Fibroblast of lung (primary cell): ENCODE measurements at regions not wholly inside any gene's neighbourhood (a gene's known extent, or its start where the extent isn't known, plus 50 kb on each side); places are given as distances from the start of the nearest gene placed in this dataset.
"Not testable (repeated sequence)": the region's sequence is repeated elsewhere in the genome, so short reads cannot be mapped to it uniquely, and the experiment has no call there.

Experiments used
- DNase-seq, 2 donors: peaks; one replicate each; pipeline versions ENCODE4 v3.0.0 to v3.0.0-alpha.2; 2010; ENCODE audit warnings: low read depth in 2 of 2
- H2AFZ ChIP-seq: 2 replicates; pipeline ENCODE4 v1.5.1; 2012; ENCODE audit warnings: low read length, control low read depth, inconsistent platforms
- H3K27ac ChIP-seq: 2 replicates; pipeline ENCODE4 v1.5.1; 2011; ENCODE audit warnings: low read length, control low read depth; ENCODE audit not compliant: insufficient read depth
- H3K27me3 ChIP-seq: 2 replicates; pipeline ENCODE4 v1.5.1; 2011; ENCODE audit warnings: mild to moderate bottlenecking, low read length; ENCODE audit not compliant: control insufficient read depth, insufficient read depth
- H3K36me3 ChIP-seq: 2 replicates; pipeline ENCODE4 v1.5.1; 2011; ENCODE audit warnings: low read length; ENCODE audit not compliant: control insufficient read depth, insufficient read depth
- H3K4me1 ChIP-seq: 2 replicates; pipeline ENCODE4 v1.5.1; 2011; ENCODE audit warnings: low read length; ENCODE audit not compliant: control insufficient read depth, insufficient read depth; ENCODE audit errors: extremely low read depth
- H3K4me2 ChIP-seq: 2 replicates; pipeline ENCODE4 v1.5.1; 2011; ENCODE audit warnings: low read length, control low read depth; ENCODE audit not compliant: insufficient read depth; ENCODE audit errors: extremely low read depth
- H3K4me3 ChIP-seq, 4 experiments: fragments of 200-600 bp in 1 of 4; sonication (generic) in 1 of 4; replicated peaks in 1 of 4; 2 replicates each; pipeline ENCODE4 v1.5.1; 2011 to 2016; ENCODE audit warnings: low read length in 4 of 4, low read depth in 3 of 4, mild to moderate bottlenecking in 3 of 4, control low read depth in 2 of 4, inconsistent platforms in 1 of 4, mixed read lengths in 1 of 4; ENCODE audit not compliant: insufficient read depth in 1 of 4; ENCODE audit errors: control extremely low read depth in 1 of 4
- H3K79me2 ChIP-seq: 2 replicates; pipeline ENCODE4 v1.5.1; 2012; ENCODE audit warnings: mild to moderate bottlenecking, low read length, inconsistent platforms; ENCODE audit not compliant: control insufficient read depth, insufficient read depth
- H3K9ac ChIP-seq: 2 replicates; pipeline ENCODE4 v1.5.1; 2011; ENCODE audit warnings: mild to moderate bottlenecking, low read length, control low read depth; ENCODE audit not compliant: insufficient read depth
- H3K9me3 ChIP-seq: 2 replicates; pipeline ENCODE4 v1.5.1; 2012; ENCODE audit warnings: low read depth, low read length; ENCODE audit not compliant: control insufficient read depth, insufficient read depth
- H4K20me1 ChIP-seq: 2 replicates; pipeline ENCODE4 v1.5.1; 2011; ENCODE audit warnings: low read length; ENCODE audit not compliant: control insufficient read depth, insufficient read depth; ENCODE audit errors: extremely low read depth
- EZH2 ChIP-seq: IDR thresholded peaks from 2 replicates; pipeline ENCODE4 v1.5.1; 2012; ENCODE audit warnings: low read length, control low read depth, mild to moderate bottlenecking; ENCODE audit errors: missing control alignments
- TF ChIP-seq, protein P1 (sequence below), 2 donors: IDR thresholded peaks in 1 of 2; conservative IDR thresholded peaks in 1 of 2; 1 replicate in 1 of 2; 2 replicates in 1 of 2; pipeline ENCODE4 v1.5.1; 2011 to 2012; ENCODE audit warnings: low read length in 2 of 2, control low read depth in 1 of 2, inconsistent platforms in 1 of 2, low read depth in 1 of 2, mild to moderate bottlenecking in 1 of 2

GRCh38 chr10:8338177-8338766 is 283.8 kb downstream of the GATA3 start:
- TF ChIP-seq EZH2: no peak
- TF ChIP-seq, protein P1, sequence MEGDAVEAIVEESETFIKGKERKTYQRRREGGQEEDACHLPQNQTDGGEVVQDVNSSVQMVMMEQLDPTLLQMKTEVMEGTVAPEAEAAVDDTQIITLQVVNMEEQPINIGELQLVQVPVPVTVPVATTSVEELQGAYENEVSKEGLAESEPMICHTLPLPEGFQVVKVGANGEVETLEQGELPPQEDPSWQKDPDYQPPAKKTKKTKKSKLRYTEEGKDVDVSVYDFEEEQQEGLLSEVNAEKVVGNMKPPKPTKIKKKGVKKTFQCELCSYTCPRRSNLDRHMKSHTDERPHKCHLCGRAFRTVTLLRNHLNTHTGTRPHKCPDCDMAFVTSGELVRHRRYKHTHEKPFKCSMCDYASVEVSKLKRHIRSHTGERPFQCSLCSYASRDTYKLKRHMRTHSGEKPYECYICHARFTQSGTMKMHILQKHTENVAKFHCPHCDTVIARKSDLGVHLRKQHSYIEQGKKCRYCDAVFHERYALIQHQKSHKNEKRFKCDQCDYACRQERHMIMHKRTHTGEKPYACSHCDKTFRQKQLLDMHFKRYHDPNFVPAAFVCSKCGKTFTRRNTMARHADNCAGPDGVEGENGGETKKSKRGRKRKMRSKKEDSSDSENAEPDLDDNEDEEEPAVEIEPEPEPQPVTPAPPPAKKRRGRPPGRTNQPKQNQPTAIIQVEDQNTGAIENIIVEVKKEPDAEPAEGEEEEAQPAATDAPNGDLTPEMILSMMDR (conservative IDR thresholded peaks at IDR 0.05 in 1 of 2, IDR thresholded peaks at IDR 0.05 in 1 of 2; ENCODE audit: low read depth in 1 of 2, low read length in 2 of 2): no peak
- H3K4me2 ChIP-seq: no peak overlapping the region
- no peaks in the 10 kb centered on the region for H3K79me2 ChIP-seq
- H3K36me3 ChIP-seq: no peaks in the 10 kb centered on the region
- DNase-seq: no peak
- no peaks in the 10 kb centered on the region for H3K4me1 ChIP-seq
- no peak overlapping the region for H3K9ac ChIP-seq
- H2AFZ ChIP-seq: no peak overlapping the region
- no peaks in the 10 kb centered on the region for H3K27me3 ChIP-seq
- no peak overlapping the region for H3K4me3 ChIP-seq
- H3K27ac ChIP-seq: no peak overlapping the region
- no peaks in the 10 kb centered on the region for H3K9me3 ChIP-seq
- no peaks in the 10 kb centered on the region for H4K20me1 ChIP-seq

- no peaks in the 10 kb centered on the region for H3K36me3 ChIP-seq
- H4K20me1 ChIP-seq: no peaks in the 10 kb centered on the region
- H3K9ac ChIP-seq: no peak overlapping the region
- H3K27me3 ChIP-seq: no peaks in the 10 kb centered on the region
- DNase-seq: no peak
- no peaks in the 10 kb centered on the region for H3K4me1 ChIP-seq
- H3K27ac ChIP-seq: no peak overlapping the region
- H3K9me3 ChIP-seq: no peaks in the 10 kb centered on the region
- H3K4me2 ChIP-seq: no peak overlapping the region
- no peaks in the 10 kb centered on the region for H3K79me2 ChIP-seq
- TF ChIP-seq, protein P1 (conservative IDR thresholded peaks at IDR 0.05 in 1 of 2, IDR thresholded peaks at IDR 0.05 in 1 of 2; ENCODE audit: low read depth in 1 of 2, low read length in 2 of 2): no peak
- TF ChIP-seq EZH2: no peak
- no peak overlapping the region for H2AFZ ChIP-seq
- no peak overlapping the region for H3K4me3 ChIP-seq
Observed at GRCh38 chr10:8344756-8345155, 290.3 kb downstream of the GATA3 start.

GRCh38 chr10:8346861-8347260 is 292.4 kb downstream of the GATA3 start:
- Histone ChIP-seq H3K27me3 (no peaks in the 10 kb centered on the region), H3K9ac (no peak overlapping the region), H3K4me1 (no peaks in the 10 kb centered on the region), H4K20me1 (no peaks in the 10 kb centered on the region), H3K27ac (no peak overlapping the region), H3K4me3 (no peak overlapping the region), H3K4me2 (no peak overlapping the region), H2AFZ (no peak overlapping the region), H3K36me3 (no peaks in the 10 kb centered on the region), H3K9me3 (no peaks in the 10 kb centered on the region), H3K79me2 (no peaks in the 10 kb centered on the region)
- no peak for TF ChIP-seq EZH2
- TF ChIP-seq, protein P1 (conservative IDR thresholded peaks at IDR 0.05 in 1 of 2, IDR thresholded peaks at IDR 0.05 in 1 of 2; ENCODE audit: low read depth in 1 of 2, low read length in 2 of 2): no peak
- no peak for DNase-seq

- not testable (repeated sequence) for H3K36me3 ChIP-seq, H4K20me1 ChIP-seq, H3K79me2 ChIP-seq, H3K27me3 ChIP-seq, H3K9ac ChIP-seq, DNase-seq, H3K4me2 ChIP-seq, H3K9me3 ChIP-seq, H2AFZ ChIP-seq, H3K27ac ChIP-seq, H3K4me1 ChIP-seq, H3K4me3 ChIP-seq
Observed at GRCh38 chr10:8347614-8348013, 293.1 kb downstream of the GATA3 start.
